OCI-LY1 (cell line): ENCODE measurements at regions not wholly inside any gene's neighbourhood (a gene's known extent, or its start where the extent isn't known, plus 50 kb on each side); places are given as distances from the start of the nearest gene placed in this dataset.

Experiments used
- CTCF ChIP-seq: fragments of 200-600 bp; sonication (generic), shearing (Covaris generic); IDR thresholded peaks from 2 replicates; pipeline ENCODE4 v1.5.1; 2017; ENCODE audit warnings: mild to moderate bottlenecking, antibody characterized with exemption, low read length, moderate library complexity, mixed read lengths
- EZH2 ChIP-seq: fragments of 200-600 bp; sonication (generic), shearing (Covaris generic); IDR thresholded peaks from 2 replicates; pipeline ENCODE4 v1.8.0; 2017; ENCODE audit warnings: borderline replicate concordance, mixed run types, mild to moderate bottlenecking, antibody characterized with exemption, low read length, moderate library complexity, mixed read lengths

GRCh38 chr15:96487245-96487644 lies 156.7 kb downstream of the NR2F2 start:
- TF ChIP-seq EZH2: no peak
- TF ChIP-seq CTCF: no peak
